GM20000 (cell line): ENCODE measurements at regions not wholly inside any gene's neighbourhood (a gene's known extent, or its start where the extent isn't known, plus 50 kb on each side); places are given as distances from the start of the nearest gene placed in this dataset.

Source experiments
- DNase-seq: peaks from one replicate; pipeline ENCODE4 v3.0.0; 2012; ENCODE audit warnings: low spot score
- TF ChIP-seq, protein P1 (sequence below): IDR thresholded peaks from 2 replicates; pipeline ENCODE4 v1.5.1; 2012; ENCODE audit warnings: mild to moderate bottlenecking, control low read depth; ENCODE audit errors: extremely low read depth, missing control alignments

- TF ChIP-seq, protein P1, sequence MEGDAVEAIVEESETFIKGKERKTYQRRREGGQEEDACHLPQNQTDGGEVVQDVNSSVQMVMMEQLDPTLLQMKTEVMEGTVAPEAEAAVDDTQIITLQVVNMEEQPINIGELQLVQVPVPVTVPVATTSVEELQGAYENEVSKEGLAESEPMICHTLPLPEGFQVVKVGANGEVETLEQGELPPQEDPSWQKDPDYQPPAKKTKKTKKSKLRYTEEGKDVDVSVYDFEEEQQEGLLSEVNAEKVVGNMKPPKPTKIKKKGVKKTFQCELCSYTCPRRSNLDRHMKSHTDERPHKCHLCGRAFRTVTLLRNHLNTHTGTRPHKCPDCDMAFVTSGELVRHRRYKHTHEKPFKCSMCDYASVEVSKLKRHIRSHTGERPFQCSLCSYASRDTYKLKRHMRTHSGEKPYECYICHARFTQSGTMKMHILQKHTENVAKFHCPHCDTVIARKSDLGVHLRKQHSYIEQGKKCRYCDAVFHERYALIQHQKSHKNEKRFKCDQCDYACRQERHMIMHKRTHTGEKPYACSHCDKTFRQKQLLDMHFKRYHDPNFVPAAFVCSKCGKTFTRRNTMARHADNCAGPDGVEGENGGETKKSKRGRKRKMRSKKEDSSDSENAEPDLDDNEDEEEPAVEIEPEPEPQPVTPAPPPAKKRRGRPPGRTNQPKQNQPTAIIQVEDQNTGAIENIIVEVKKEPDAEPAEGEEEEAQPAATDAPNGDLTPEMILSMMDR, result no peak
These were observed 201.3 kb upstream of the DTNBP1 start for GRCh38 chr6:15864038-15864707.

GRCh38 chr6:15862810-15863209, 200.0 kb upstream of the DTNBP1 start:
- no peak for DNase-seq
- TF ChIP-seq, protein P1, result no peak

More at GRCh38 chr6:15864038-15864707, 201.3 kb upstream of the DTNBP1 start:
- no peak for DNase-seq

GRCh38 chr6:15861486-15861885, 198.7 kb upstream of the DTNBP1 start:
- DNase-seq, result no peak
- TF ChIP-seq, protein P1, result no peak

DNA sequence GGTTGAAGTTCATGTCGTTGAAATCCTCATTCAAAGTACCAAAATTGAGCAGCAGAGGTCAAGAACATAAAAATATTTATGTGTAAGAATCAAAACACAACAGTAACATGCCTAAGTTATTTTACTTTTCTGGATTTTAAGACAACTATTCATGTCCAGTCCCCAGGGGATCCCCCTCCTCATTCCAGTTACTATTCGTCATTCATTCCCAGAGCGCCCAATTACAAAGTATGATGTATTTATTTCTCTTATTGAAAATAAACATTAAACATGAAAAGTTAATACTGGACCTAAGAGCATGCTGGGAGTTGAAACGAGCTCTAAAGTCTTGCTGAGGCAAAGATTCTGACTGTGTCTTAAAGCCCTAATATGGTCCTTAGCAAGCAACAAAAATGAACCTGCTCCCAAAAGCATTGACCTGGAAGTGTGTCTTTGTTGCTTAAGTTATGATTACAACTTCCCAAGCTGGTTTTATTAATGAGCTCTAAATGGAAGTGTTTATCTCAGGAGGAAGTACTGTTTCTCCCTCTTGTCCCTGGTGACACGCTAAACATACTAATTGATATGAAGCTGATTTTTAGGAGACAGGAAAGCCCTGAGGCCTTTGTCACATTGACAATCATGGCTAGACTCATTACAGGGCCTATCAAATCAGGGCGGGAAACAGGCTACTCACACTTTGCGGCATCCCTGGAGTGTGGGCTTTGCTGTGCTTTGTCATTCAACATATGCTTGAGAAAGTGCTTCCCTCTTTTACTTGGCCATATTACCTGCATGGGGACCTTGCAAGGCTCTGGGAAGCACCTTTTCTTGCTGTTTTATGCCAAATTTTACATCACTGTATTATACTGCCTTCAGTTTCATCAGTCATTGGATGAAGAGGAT, 192.2 kb upstream of the DTNBP1 start:
- DNase-seq, result no peak
- TF ChIP-seq, protein P1, result no peak

DNA sequence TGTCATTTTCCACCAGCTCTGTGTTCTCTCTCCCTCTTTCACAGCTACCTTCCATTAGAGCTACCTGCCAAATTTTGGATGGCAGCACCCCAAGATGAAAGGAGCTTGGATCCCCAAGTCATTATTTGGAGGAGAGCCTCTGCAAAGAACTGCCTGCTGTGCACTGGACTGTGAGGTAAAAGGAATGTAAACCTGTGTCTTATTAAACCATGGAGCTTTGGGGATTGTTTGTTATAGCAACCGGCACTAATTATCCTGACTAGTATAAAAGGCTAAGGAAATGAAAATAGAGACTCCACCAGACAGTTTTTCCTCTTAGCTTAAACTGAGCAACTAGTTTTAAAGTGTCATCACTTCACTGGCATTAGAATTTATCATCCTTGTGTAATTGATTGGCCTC, 191.6 kb upstream of the DTNBP1 start:
- DNase-seq, result no peak
- TF ChIP-seq, protein P1, result no peak

DNA sequence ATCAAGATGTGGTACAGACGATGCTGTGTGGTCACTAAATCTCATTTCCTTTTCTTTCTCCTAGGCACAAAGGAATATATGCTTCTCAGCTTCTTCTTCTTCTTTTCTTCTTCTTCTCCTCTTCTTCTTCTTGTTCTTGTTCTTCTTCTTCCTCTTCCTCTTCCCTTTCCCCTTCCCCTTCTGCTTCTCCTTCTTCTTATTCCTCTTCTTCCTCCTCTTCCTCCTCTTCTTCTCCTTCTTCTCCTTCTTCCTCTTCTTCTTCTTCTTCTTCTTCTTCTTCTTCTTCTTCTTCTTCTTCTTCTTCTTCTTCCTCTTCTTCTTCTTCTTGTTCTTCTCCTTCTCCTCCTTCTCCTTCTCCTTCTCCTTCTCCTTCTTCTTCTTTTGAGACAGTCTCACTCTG, 190.4 kb upstream of the DTNBP1 start:
- TF ChIP-seq, protein P1, result no peak
- no peak for DNase-seq

- TF ChIP-seq, protein P1, result no peak
- no peak for DNase-seq
These were observed 189.5 kb upstream of the DTNBP1 start for GRCh38 chr6:15852289-15852688.
